Endothelial cell of umbilical vein (primary cell): ENCODE measurements at regions not wholly inside any gene's neighbourhood (a gene's known extent, or its start where the extent isn't known, plus 50 kb on each side); places are given as distances from the start of the nearest gene placed in this dataset.

ENCODE experiments used
- BruUV-seq: library from RNA; stranded (reverse); fragments of 400-500 nt; replicated peaks from 2 replicates; lab custom pipeline; 2021; lab: Mats Ljungman, UMichigan
- CTCF ChIA-PET: fragments of 300-600, 350-600 bp; sonication (Branson Sonifier 250); formaldehyde crosslinking; loops from one replicate; lab custom pipeline; 2021; ENCODE audit warnings: antibody characterized with exemption, inconsistent platforms; lab: Charles Lee
- POLR2A ChIA-PET: fragments of 300-600, 350-600 bp; sonication (Branson Sonifier 250); formaldehyde crosslinking; loops from one replicate; lab custom pipeline; 2021; ENCODE audit warnings: antibody characterized with exemption, inconsistent platforms; lab: Charles Lee
- DNase-seq: peaks from one replicate; pipeline ENCODE4 v3.0.0-alpha.2; 2011; ENCODE audit warnings: low read depth, low spot score
- FAIRE-seq: peaks from 2 replicates; lab custom pipeline; 2011; peaks lifted over from hg19 to GRCh38; lab: Jason Lieb, UNC
- H2AFZ ChIP-seq: 2 replicates; pipeline ENCODE4 v1.6.0; 2012; ENCODE audit warnings: low read depth, low read length, control low read depth, inconsistent platforms
- H3K27ac ChIP-seq: 2 replicates; pipeline ENCODE4 v1.5.1; 2011; ENCODE audit warnings: low read depth, mild to moderate bottlenecking, control low read depth, low read length, moderate library complexity; ENCODE audit not compliant: insufficient read depth
- H3K27me3 ChIP-seq, 2 experiments: 2 replicates each; pipeline versions ENCODE4 v1.6.0 to v1.6.1; 2011; ENCODE audit warnings: low read length in 2 of 2, mixed read lengths in 1 of 2; ENCODE audit not compliant: control insufficient read depth in 2 of 2, insufficient read depth in 2 of 2
- H3K36me3 ChIP-seq, 2 experiments: 2 replicates in 1 of 2; 3 replicates in 1 of 2; pipeline ENCODE4 v1.5.1; 2011; ENCODE audit warnings: low read length in 2 of 2, mild to moderate bottlenecking in 1 of 2, moderate library complexity in 1 of 2; ENCODE audit not compliant: control insufficient read depth in 2 of 2, insufficient read depth in 2 of 2; ENCODE audit errors: extremely low read depth in 1 of 2
- H3K4me1 ChIP-seq: 3 replicates; pipeline ENCODE4 v1.5.1; 2011; ENCODE audit warnings: mild to moderate bottlenecking, low read length; ENCODE audit not compliant: control insufficient read depth, insufficient read depth; ENCODE audit errors: extremely low read depth
- H3K4me2 ChIP-seq: 2 replicates; pipeline ENCODE4 v1.6.1; 2011; ENCODE audit warnings: low read length, control low read depth, mixed read lengths; ENCODE audit not compliant: insufficient read depth
- H3K4me3 ChIP-seq, 3 experiments: fragments of 200-600 bp in 1 of 3; sonication (generic), shearing (Covaris generic) in 1 of 3; replicated peaks in 1 of 3; 2 replicates each; pipeline ENCODE4 v1.5.1; 2011 to 2016; ENCODE audit warnings: control low read depth in 3 of 3, low read length in 3 of 3, mild to moderate bottlenecking in 2 of 3, inconsistent platforms in 1 of 3, low read depth in 1 of 3, moderate library complexity in 1 of 3; ENCODE audit not compliant: insufficient read depth in 1 of 3
- H3K79me2 ChIP-seq: 2 replicates; pipeline ENCODE4 v1.6.0; 2012; ENCODE audit warnings: low read length, inconsistent platforms; ENCODE audit not compliant: control insufficient read depth, insufficient read depth
- H3K9ac ChIP-seq: replicated peaks from 2 replicates; pipeline ENCODE3; 2011; ENCODE audit warnings: low read length, control low read depth; ENCODE audit not compliant: insufficient read depth; ENCODE audit errors: extremely low read depth
- H3K9me1 ChIP-seq: replicated peaks from 3 replicates; pipeline ENCODE4 v1.6.0; 2011; ENCODE audit warnings: mild to moderate bottlenecking, low read length; ENCODE audit not compliant: control insufficient read depth, insufficient read depth; ENCODE audit errors: extremely low read depth
- H3K9me3 ChIP-seq: replicated peaks from 2 replicates; pipeline ENCODE4 v1.5.1; 2012; ENCODE audit warnings: low read length, inconsistent platforms; ENCODE audit not compliant: control insufficient read depth, insufficient read depth
- H4K20me1 ChIP-seq: replicated peaks from 2 replicates; pipeline ENCODE3; 2011; ENCODE audit warnings: mild to moderate bottlenecking, low read length; ENCODE audit not compliant: control insufficient read depth, insufficient read depth; ENCODE audit errors: extremely low read depth
- EZH2 ChIP-seq: IDR thresholded peaks from 2 replicates; pipeline ENCODE4 v1.6.1; 2012; ENCODE audit warnings: borderline replicate concordance, low read depth, mild to moderate bottlenecking, moderate library complexity, low read length, inconsistent platforms; ENCODE audit not compliant: severe bottlenecking
- FOS ChIP-seq: IDR thresholded peaks from 2 replicates; pipeline ENCODE4 v1.6.1; 2011; ENCODE audit warnings: mild to moderate bottlenecking, low read length, moderate library complexity, borderline replicate concordance; ENCODE audit not compliant: insufficient read depth
- GATA2 ChIP-seq: IDR thresholded peaks from 2 replicates; pipeline ENCODE4 v1.7.0; 2011; ENCODE audit warnings: low read depth, mild to moderate bottlenecking, moderate library complexity, mixed read lengths, low read length; ENCODE audit not compliant: insufficient read length, insufficient read depth
- JUN ChIP-seq: IDR thresholded peaks from 2 replicates; pipeline ENCODE4 v1.6.1; 2011; ENCODE audit warnings: borderline replicate concordance, low read depth; ENCODE audit not compliant: insufficient read length, insufficient read depth
- MAX ChIP-seq: IDR thresholded peaks from 2 replicates; pipeline ENCODE4 v1.6.1; 2011; ENCODE audit not compliant: insufficient read depth, insufficient read length
- MYC ChIP-seq: IDR thresholded peaks from one replicate; pipeline ENCODE4 v1.6.1; 2011; ENCODE audit warnings: mild to moderate bottlenecking, low read depth, low read length
- POLR2A ChIP-seq: IDR thresholded peaks from 2 replicates; pipeline ENCODE4 v1.6.1; 2012; ENCODE audit warnings: low read depth, mild to moderate bottlenecking, control low read depth, low read length
- POLR2AphosphoS5 ChIP-seq: IDR thresholded peaks from 2 replicates; pipeline ENCODE4 v1.6.1; 2012; ENCODE audit warnings: low read depth, mild to moderate bottlenecking, control low read depth, low read length, moderate library complexity; ENCODE audit not compliant: insufficient read depth
- dilution Hi-C: fragments of 300-500 bp; cut with MboI; formaldehyde crosslinking; loops from one replicate; pipeline ENCODE4 v1.15.0; 2019; ENCODE audit warnings: low sequenced_read_pairs; ENCODE audit not compliant: extremely low pct_ligation_motif_present
- intact Hi-C: fragments of 100-400 bp; cut with micrococcal nuclease; formaldehyde crosslinking; loops from one replicate; pipeline ENCODE4 v1.10.0; 2022
- TF ChIP-seq, protein P1 (sequence below), 2 donors: IDR thresholded peaks; 1 replicate in 1 of 2; 2 replicates in 1 of 2; pipeline ENCODE4 v1.5.1; 2011; ENCODE audit warnings: low read length in 2 of 2, mild to moderate bottlenecking in 2 of 2, moderate library complexity in 2 of 2, control low read depth in 1 of 2, inconsistent platforms in 1 of 2, low read depth in 1 of 2; ENCODE audit not compliant: insufficient read depth in 1 of 2; ENCODE audit errors: extremely low read depth in 1 of 2

GRCh38 chr20:17873410-17874270 is 95.0 kb downstream of the SNX5 start:
- intact Hi-C loops = no loop called here
- H3K27ac ChIP-seq = no peak overlapping the region

GRCh38 chr20:17872959-17873358 is 95.6 kb downstream of the SNX5 start:
- no peak overlapping the region for H3K4me3 ChIP-seq
- CTCF ChIA-PET = interaction anchor here (1.2 to 1.9 kb wide), 4 partner anchors 23 to 191 kb away, joined by 4 to 10 read pairs (median 6); partner anchors contain the start of gene RRBP1
- intact Hi-C loops = no loop called here

More at GRCh38 chr20:17873410-17874270, 95.0 kb downstream of the SNX5 start:
- Histone ChIP-seq H3K79me2 (no peaks in the 10 kb centered on the region), H3K4me2 (no peak overlapping the region), H3K9ac (no peak overlapping the region), H2AFZ (peak overlapping the region; percentile 60), H3K36me3 (no peaks in the 10 kb centered on the region), H3K4me3 (no peak overlapping the region), H3K4me1 (no peaks in the 10 kb centered on the region), H4K20me1 (no peaks in the 10 kb centered on the region), H3K9me3 (no peaks in the 10 kb centered on the region), H3K9me1 (no peaks in the 10 kb centered on the region), H3K27me3 (peaks cover 17 to 22% of the 10 kb centered on the region in 2 experiments)
- dilution Hi-C loops = no loop called here
- peak; percentile 81 for FAIRE-seq
- ChIA-PET CTCF (interaction anchor here (0.7 to 1.9 kb wide), 11 partner anchors 12 to 223 kb away, joined by 3 to 10 read pairs (median 4); partner anchors contain the start of gene RRBP1), POLR2A (interaction anchor here (1.7 kb wide), 1 partner anchor 191 kb away, joined by 4 read pairs; the partner anchor contains the start of gene RRBP1)
- peak; percentile 83 for DNase-seq
- TF ChIP-seq FOS = no peak
- no peak for TF ChIP-seq POLR2AphosphoS5
- TF ChIP-seq MAX = no peak
- TF ChIP-seq EZH2 = no peak
- BruUV-seq = no TSS peak

More at GRCh38 chr20:17872959-17873358, 95.6 kb downstream of the SNX5 start:
- FAIRE-seq (no peak), DNase-seq (no peak)
- Histone ChIP-seq H3K79me2 (no peaks in the 10 kb centered on the region), H3K36me3 (no peaks in the 10 kb centered on the region), H4K20me1 (no peaks in the 10 kb centered on the region), H3K27me3 (peaks cover 20 to 24% of the 10 kb centered on the region in 2 experiments), H3K27ac (no peak overlapping the region), H3K9ac (no peak overlapping the region), H2AFZ (no peak overlapping the region), H3K4me1 (no peaks in the 10 kb centered on the region), H3K9me3 (no peaks in the 10 kb centered on the region), H3K9me1 (no peaks in the 10 kb centered on the region), H3K4me2 (no peak overlapping the region)
- TF ChIP-seq FOS (no peak), POLR2AphosphoS5 (no peak), POLR2A (no peak), MYC (no peak), GATA2 (no peak), JUN (no peak), MAX (no peak), EZH2 (no peak)
- TF ChIP-seq, protein P1, sequence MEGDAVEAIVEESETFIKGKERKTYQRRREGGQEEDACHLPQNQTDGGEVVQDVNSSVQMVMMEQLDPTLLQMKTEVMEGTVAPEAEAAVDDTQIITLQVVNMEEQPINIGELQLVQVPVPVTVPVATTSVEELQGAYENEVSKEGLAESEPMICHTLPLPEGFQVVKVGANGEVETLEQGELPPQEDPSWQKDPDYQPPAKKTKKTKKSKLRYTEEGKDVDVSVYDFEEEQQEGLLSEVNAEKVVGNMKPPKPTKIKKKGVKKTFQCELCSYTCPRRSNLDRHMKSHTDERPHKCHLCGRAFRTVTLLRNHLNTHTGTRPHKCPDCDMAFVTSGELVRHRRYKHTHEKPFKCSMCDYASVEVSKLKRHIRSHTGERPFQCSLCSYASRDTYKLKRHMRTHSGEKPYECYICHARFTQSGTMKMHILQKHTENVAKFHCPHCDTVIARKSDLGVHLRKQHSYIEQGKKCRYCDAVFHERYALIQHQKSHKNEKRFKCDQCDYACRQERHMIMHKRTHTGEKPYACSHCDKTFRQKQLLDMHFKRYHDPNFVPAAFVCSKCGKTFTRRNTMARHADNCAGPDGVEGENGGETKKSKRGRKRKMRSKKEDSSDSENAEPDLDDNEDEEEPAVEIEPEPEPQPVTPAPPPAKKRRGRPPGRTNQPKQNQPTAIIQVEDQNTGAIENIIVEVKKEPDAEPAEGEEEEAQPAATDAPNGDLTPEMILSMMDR (IDR thresholded peaks at IDR 0.05; ENCODE audit: extremely low read depth in 1 of 2, insufficient read depth in 1 of 2, low read depth in 1 of 2, low read length in 2 of 2) = no peak
- POLR2A ChIA-PET = interaction anchor here (1.7 kb wide), 1 partner anchor 191 kb away, joined by 4 read pairs; the partner anchor contains the start of gene RRBP1
- no TSS peak for BruUV-seq
- dilution Hi-C loops = no loop called here
